ENCODE measurements at regions not wholly inside any gene's neighbourhood (a gene's known extent, or its start where the extent isn't known, plus 50 kb on each side); places are given as distances from the start of the nearest gene placed in this dataset.
"Not testable (repeated sequence)": the region's sequence is repeated elsewhere in the genome, so short reads cannot be mapped to it uniquely, and the experiment has no call there.

DNA sequence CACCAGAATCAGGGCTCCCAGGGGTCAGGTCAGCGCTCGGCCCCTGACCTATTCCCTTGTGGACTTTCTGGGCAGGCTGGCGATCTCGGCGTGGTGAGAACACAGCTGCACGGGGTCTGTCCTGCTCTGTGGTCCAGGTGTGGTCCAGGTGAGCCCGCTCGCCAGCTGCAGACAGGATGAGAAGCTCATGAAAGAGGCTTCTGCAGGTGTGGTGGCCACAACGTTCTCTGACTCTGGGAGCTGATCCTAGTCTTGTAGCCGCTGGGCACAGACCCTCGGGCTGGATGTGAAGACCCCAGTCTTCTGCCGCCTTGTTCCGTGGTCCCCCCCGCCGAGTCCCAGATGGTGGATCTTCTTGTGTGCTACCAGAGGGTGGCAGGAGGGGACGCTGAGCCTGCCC, 129.7 kb downstream of the RTP5 start:
- no peak for DNase-seq (ENCODE audit: extremely low read depth in 1 of 2, low read depth in 1 of 2)

DNA sequence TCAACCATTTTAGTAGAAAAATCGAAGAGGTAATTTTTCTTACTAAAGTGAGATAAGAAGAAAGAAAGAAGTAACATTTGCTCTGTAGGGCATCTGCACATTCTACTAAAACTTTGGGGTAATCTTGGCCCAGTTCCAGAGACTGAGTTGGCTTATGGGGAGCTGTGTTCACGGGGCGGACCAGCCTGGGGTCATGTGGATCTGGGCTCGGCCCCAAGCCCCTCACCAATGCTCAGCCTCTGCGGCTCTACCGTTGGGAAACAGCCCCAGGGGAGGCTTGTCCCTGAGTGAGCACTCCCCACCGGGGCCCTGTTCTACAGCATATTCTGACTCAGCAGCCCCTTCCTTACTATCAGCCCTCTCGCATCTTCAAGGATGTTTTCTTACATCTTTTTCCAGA, 132.3 kb downstream of the RTP5 start:
- DNase-seq (ENCODE audit: extremely low read depth in 1 of 2, low read depth in 1 of 2) = no peak

DNA sequence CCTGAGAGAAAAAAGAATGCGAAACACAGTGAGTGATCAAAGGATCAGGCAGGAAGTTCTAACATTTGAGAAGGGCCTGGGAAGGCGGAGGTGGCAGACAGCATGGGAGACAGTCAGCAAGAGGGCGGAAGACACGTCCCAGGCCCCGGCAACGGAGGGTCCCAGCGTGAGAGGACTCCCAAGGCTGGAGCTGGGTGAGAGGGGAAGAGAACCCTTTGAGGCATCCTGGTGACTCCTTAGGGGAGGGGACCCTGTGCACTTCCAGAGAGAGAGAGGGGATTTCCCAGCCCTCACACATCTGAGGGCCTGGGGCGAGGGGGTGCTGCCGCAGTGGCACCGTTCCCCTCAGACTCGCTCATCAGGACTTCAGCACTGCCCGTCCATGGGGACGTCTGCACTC, 133.4 kb downstream of the RTP5 start:
- no peak for DNase-seq (ENCODE audit: extremely low read depth in 1 of 2, low read depth in 1 of 2)

DNA sequence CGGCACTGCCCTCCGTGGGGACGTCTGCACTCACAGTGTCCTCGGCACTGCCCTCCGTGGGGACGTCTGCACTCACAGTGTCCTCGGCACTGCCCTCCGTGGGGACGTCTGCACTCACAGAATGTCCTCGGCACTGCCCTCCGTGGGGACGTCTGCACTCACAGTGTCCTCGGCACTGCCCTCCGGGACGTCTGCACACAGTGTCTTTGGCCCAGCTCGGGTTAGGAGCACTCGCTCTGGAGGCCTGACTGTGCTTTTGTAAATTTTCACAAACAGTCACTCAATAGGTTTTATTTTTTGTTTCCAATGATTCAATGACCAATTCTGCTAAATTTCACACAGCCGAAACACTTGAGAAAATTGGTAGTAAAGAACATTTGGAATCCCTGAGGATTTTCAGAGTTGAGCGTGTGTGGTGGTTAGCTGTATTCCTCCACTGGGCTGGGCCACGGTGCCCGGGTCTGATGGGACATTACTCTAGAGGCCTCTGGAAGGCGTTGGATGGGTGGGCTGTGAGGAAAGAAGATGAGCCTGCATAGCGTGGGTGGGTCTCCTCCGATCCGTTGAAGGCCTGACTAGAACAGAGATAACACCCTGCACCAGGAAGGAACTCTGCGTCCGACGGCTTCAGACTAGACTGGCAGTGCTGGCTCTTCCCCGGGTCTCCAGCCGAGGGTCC, 134.8 kb downstream of the RTP5 start:
- no peak for DNase-seq (ENCODE audit: extremely low read depth in 1 of 2, low read depth in 1 of 2)

DNA sequence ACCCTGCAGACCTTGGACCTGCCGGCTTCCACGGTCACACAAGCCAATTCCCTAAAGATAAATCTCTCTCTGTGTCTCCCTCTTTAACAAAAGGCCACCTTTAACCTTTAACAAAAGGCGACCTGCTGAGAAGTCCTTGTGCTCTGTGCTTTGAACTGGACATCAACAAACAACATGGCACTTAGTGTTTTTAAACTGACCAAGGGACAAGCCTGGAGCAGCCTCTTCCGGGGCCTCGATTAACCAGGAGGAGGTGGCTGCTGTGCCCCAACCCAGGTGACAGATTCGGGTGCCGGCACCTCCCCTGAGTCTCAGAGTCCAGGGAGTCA, 135.3 kb downstream of the RTP5 start:
- no peak for DNase-seq (ENCODE audit: extremely low read depth in 1 of 2, low read depth in 1 of 2)

DNA sequence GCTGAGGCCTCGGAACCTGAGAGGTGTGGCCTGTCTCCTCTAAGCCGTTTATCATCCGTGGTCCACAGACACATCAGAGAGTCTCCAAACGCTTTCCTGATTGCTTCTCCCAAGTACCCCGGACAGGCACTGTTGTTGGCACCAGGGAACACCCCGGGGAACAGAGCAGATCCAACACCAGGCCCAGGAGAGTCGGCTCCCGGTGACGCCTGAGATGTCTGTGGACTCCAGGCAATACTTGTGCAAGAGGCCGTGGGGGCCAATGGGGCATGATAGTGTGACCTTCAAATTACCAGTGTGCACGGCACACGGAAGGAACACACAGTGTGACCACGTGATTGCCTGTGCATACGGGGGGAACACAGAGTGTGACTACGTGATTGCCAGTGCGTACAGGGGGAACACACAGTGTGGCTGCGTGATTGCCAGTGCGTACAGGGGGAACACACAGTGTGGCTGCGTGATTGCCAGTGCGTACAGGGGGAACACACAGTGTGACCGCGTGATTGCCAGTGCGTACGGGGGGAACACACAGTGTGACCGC, 136.6 kb downstream of the RTP5 start:
- DNase-seq (ENCODE audit: extremely low read depth in 1 of 2, low read depth in 1 of 2) = not testable (repeated sequence)

DNA sequence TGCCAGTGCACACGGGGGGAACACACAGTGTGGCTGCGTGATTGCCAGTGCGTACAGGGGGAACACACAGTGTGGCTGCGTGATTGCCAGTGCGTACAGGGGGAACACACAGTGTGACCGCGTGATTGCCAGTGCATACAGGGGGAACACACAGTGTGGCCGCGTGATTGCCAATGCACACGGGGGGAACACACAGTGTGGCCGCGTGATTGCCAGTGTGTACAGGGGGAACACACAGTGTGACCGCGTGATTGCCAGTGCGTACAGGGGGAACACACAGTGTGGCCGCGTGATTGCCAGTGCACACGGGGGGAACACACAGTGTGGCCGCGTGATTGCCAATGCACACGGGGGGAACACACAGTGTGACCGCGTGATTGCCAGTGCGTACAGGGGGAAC, 139.4 kb downstream of the RTP5 start:
- not testable (repeated sequence) for DNase-seq (ENCODE audit: extremely low read depth in 1 of 2, low read depth in 1 of 2)

DNA sequence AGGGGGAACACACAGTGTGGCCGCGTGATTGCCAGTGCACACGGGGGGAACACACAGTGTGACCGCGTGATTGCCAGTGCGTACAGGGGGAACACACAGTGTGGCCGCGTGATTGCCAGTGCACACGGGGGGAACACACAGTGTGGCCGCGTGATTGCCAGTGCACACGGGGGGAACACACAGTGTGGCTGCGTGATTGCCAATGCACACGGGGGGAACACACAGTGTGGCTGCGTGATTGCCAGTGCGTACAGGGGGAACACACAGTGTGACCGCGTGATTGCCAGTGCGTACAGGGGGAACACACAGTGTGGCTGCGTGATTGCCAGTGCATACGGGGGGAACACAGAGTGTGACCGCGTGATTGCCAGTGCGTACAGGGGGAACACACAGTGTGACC, 140.3 kb downstream of the RTP5 start:
- not testable (repeated sequence) for DNase-seq (ENCODE audit: extremely low read depth in 1 of 2, low read depth in 1 of 2)

DNA sequence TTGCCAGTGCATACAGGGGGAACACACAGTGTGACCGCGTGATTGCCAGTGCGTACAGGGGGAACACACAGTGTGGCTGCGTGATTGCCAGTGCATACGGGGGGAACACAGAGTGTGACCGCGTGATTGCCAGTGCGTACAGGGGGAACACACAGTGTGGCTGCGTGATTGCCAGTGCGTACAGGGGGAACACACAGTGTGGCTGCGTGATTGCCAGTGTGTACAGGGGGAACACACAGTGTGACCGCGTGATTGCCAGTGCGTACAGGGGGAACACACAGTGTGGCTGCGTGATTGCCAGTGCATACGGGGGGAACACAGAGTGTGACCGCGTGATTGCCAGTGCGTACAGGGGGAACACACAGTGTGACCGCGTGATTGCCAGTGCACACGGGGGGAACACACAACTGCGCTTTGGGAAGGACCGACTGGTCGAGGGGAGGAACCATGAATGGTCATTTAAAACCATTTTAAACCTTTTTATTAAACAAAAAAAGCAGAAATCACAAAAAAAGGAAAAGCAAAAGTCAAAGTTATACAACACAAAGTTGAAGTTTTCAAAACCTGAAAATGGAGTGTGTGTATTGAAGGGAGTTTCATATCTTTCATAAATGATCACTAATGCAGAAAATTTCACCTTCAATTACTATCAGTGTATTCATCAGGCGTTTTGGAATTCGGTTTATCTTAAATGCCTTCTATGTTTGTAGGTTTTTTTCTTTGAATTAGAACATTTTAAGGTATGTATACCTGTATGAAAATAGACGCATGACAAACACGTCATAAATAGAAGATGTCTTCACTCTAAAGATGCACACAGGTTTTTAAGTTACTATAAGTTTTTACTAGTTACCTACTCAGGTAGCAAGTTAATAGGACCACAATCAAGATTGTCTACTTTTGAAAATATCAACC, 141.0 kb downstream of the RTP5 start:
- not testable (repeated sequence) for DNase-seq (ENCODE audit: extremely low read depth in 1 of 2, low read depth in 1 of 2)

DNA sequence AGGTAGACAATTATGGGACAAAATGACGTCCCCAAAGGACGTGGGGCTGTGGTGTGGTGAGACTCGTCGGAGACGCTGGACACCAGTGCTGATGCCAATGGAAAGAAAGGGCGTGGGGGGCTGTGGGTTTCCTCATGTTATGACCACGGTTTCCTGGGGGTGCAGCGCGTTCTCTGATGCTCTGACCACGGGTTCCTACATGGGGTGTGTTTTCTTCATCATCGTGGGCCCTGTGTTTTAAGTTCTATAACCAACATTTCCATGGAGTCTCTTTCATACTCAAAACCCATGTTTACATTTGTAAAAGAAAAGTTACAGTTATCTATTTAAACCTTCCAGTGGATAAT, 141.6 kb downstream of the RTP5 start:
- DNase-seq (ENCODE audit: extremely low read depth in 1 of 2, low read depth in 1 of 2) = no peak

DNA sequence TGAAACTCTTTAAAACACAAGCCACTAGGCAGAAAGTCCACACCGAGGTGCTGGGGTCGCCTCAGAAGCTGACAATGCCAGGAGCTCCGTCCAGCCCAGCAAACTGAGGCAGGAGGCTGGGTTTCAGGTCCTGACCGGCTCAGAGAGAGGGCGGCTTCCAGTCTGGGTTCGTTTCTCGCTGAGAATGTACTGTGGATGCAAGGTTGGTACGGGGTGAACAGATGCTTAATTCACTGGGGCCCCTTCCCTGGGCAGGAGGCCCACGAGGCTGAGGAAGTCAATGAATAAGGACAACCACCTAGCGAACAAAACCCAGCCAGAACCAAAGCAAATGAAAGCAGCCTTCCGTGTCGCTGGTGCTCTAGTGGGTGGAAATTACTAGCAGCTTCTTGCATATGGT, 142.0 kb downstream of the RTP5 start:
- no peak for DNase-seq (ENCODE audit: extremely low read depth in 1 of 2, low read depth in 1 of 2)

DNA sequence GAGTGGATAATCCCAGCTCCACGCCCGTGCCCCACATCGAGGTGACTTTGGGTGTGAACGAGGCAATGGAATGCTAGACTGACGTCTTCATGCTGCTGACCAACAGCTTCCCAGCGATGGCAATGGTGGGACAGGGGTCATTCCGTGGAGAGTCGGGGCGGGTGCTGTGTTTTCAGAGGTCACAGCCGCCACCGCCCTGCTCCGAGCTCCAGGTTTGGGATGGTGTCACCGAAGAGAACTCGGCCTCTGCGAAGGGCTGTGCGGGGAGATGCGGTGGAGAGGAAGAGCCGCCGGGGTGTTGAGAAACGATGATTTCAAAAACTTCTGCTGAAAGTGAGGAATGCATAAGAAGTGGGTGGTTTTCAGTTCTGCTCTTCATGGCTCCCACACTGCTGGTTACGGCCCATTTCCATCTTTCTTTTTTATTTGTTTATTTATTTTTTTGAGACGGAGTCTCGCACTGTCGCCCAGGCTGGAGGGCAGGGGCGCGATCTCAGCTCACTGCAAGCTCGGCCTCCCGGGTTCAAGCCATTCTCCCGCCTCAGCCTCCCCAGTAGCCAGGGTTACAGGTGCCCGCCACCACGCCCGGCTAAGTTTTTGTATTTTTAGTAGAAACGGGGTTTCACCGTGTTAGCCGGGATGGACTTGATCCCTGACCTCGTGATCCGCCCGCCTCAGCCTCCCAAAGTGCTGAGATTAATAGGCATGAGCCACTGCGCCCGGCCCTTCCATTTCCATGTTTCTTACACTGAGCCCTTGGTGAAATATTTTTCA, 142.6 kb downstream of the RTP5 start:
- no peak for DNase-seq (ENCODE audit: extremely low read depth in 1 of 2, low read depth in 1 of 2)

DNA sequence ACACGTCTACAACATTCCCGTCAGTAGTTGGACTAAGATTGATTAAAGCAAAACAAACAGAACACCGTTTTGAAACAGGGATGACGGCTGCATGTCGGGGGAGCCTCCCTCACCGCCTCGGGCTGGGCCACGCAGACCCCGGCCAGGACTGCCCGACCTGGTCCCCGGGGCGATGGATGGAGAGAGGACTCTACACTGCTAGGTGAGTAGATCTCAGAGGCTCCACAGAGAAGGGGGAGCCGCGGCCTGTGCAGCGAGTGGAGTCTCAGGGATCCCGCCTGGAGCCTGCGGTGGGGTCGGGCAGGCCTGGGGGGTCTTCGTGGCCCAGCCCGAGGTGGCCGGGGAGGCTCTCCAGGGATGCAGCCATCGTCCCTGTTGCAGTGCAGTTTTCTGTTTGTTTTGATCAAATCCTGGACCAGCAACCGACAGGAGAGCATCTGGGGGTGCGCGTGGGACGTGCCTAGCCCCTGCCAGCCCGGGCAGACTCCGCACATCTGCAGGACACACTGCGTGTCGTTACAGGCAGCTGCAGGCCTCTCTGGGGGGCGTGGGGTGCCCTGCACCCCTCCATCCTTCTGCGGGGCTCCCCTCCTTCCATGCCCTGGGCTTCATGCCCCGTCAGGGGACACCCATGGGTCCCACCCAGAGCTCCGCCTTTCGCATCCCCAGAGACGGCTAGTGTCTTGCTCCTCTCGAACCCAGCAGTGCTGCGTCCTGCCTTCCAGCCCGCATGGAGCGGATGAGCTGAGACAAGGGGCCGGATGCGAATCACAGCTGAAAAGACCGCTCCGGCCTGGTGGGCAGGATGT, 143.6 kb downstream of the RTP5 start:
- no peak for DNase-seq (ENCODE audit: extremely low read depth in 1 of 2, low read depth in 1 of 2)

DNA sequence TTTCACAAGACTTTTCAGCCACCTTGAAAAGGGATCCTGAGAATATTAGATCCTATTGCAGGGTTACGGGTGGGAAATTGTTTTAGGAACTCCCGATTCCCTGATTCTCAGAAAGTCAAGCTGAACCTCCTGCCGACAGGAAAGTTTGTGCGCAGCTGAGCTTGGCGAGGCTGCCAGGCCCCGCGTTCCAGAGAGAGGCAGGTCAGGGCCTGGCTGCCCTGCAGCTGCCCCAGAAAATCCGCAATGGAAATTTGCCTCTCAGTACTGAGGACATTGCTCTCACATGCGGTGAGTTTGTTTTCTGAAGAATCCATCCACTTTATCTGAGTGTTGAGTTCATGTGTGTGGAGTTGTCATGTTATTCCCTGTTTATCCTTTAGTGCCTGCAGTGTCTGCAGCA, 144.2 kb downstream of the RTP5 start:
- DNase-seq (ENCODE audit: extremely low read depth in 1 of 2, low read depth in 1 of 2) = no peak

DNA sequence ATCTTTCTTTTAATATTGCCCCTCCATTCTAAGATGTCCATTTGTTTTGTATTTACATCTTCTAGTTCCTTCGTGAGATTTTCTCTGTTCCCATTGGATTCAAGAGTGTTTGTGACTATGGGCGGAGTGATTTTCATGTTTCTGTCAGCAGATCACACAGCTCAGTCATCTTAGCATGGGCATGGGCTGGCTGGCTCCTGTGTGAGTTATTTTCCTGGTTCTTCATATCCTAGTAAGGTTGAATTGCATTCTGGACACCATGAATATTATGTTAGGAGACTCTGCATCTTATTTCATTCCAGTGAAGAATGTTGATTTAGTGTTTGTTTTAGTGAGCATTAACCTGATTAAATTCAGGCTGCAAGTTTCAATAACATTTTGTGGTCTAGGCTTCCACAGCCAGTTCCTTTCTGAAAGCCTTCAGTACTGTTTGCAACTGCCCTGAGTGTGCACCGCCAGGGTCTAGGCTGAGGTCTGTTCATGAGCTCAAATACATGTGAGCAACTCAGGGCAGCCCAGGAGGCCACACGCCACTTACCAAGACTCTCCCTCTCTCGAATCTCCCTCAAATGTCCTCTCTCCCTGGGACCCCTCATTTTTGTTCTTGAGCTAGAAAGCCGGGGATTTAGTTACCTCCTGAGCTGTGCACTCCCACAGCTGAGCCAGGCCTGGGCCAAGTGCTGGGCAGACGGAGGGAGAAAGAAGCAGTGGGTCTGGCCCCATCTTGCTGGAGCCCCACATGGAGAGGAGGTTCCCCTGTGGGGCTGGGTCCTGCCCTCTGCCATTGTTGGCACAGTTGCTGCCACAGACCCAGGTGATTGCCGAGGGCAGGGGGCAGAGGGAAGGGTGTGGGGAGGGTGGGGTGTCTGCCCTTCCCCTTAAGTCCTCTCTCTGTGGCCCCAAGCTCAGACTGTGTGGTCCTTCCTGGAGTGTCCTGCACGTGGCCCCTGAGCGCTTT, 145.9 kb downstream of the RTP5 start:
- DNase-seq (ENCODE audit: extremely low read depth in 1 of 2, low read depth in 1 of 2) = no peak

DNA sequence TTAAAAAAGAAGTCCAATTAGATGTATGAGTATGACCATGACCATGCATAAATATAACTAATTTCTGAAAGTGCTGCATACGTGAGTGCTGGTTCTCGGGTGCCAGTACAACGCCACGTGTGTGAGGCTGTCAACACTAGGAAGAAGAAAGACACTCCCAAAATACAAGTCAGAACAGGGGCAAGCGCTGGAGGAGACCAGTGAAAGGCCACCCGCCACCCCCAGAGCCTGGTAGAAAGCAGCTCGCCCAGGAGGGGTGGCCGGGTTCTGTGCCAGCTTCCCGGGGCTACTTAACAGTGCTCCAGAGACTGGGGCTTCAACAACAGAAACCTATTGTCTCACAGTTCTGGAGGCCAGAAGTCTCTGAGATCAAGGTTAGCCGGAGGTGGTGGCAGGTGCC, 147.6 kb downstream of the RTP5 start:
- DNase-seq (ENCODE audit: extremely low read depth in 1 of 2, low read depth in 1 of 2) = no peak

DNA sequence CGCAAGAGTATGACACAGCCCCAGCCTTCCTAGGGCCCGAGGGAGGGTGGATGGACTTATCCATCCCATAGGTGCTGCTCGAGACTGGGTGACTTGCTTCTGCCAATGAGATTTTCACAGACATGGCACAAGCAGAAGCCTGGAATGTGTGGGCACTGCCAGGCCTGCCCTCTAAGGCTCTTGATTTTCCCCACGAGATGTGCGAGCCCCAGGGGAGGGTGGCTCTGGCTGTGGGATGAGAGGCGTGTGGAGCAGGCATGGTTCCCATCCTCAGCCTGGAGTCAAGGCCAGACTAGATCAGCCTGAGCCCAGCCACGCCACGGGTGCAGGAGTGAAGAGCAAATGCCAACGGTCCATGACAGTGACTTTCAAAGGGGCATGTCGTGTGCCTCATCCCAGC, 148.9 kb downstream of the RTP5 start:
- not testable (repeated sequence) for DNase-seq (ENCODE audit: extremely low read depth in 1 of 2, low read depth in 1 of 2)

DNA sequence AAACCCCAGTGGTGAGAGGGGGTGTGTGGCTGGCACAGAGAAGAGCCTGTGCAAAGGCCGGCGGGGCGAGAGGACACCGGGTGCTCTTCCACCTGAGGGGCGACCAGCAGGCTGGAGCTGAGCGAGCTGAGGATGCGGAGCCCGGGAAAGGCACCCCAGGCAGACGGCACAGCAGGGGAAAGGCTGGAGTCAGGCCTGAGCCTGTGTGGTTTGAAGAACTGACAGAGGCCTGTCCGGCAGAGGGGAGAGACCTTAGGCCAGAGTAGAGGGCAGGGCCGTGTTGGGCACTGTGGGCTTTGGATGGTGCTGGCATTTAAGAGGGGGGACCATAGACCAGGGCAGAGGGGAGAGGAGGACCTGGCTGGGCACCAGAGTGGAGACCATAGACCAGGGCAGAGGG, 149.8 kb downstream of the RTP5 start:
- no peak for DNase-seq (ENCODE audit: extremely low read depth in 1 of 2, low read depth in 1 of 2)

DNA sequence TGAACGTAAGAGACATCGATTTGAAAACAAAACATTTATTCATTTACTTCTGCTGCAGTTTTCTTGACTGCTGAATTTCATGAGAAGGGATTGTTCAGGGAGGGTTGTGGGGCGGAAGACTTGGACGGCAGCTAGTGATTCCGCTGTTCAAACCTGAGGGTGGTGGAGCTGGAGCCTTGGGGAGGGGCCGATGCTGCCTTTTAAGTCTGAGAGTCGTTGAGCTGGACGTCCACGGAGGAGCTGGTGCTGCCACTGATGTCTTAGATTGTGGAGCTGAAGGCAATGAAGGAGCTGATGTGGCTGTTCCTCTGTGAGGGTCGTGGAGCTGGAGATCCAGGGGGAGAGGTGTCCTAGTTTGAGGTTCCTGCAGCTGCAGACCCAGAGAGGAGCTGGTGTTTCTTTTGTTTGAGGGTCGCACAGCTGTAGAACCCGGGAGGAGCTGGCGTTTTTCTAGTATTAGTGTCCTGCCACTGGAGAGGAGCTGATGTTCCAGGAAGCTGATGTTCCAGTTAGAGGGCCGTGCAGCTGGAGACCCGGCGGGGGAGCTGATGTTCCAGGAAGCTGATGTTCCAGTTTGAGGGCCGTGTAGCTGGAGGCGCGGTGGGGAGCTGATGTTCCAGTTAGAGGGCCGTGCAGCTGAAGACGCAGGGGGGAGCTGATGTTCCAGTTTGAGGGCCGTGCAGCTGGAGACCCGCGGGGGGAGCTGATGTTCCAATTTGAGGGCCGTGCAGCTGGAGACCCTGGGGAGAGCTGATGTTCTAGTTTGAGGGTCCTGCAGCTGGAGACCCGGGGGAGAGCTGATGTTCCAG, 150.9 kb downstream of the RTP5 start:
- no peak for DNase-seq (ENCODE audit: extremely low read depth in 1 of 2, low read depth in 1 of 2)
